Left hindlimb (tissue), 1 donor: ENCODE measurements at regions not wholly inside any gene's neighbourhood (a gene's known extent, or its start where the extent isn't known, plus 50 kb on each side); places are given as distances from the start of the nearest gene placed in this dataset.
"Not testable (repeated sequence)": the region's sequence is repeated elsewhere in the genome, so short reads cannot be mapped to it uniquely, and the experiment has no call there.

Source experiments
- DNase-seq: peaks from one replicate; pipeline ENCODE4 v3.0.0-alpha.2; 2018

DNA sequence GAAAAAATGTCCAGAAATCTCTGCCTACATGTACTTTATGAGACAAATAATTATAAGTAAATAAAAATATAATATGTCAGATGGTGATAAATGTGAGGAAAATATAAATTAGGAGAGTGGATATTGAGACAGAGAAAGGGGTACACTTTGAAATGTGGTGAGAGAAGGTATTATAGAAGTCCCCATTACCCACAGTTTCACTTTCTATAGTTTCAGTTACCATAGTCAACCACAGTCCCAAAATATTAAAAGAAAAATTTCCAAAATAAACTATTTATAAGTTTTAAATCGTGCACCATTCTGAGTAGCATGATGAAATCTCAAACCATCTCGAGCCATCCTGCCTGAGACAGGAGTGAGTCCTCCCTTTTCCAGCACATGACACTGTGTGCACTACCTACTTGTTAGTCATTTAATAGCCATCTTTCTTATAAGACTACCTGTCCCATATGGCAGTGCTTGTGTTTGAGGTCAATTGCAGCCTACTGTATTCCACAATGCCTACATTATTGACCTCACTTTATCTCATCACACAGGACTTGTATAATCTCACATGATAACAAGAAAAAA is 653.7 kb downstream of the DACH1 start:
- DNase-seq, result no peak

DNA sequence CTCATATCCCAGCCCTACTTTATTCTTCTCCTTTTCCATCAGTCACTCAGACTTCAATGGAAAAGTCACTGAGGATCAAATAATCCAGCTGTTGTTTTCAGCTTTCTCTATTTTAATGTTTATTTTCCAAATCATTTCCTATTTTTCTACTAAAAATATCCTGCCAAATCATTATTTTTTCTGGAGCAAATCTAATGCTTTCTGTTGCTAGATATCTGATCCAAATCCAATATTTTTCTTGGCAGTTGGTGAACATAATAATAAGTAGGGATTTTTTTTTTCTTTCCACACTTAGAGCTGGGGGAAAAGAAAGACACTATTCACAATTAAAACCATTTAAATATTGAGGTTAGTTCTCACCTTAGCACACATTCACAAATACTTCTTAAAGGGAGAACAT is 656.1 kb downstream of the DACH1 start:
- DNase-seq, result no peak

DNA sequence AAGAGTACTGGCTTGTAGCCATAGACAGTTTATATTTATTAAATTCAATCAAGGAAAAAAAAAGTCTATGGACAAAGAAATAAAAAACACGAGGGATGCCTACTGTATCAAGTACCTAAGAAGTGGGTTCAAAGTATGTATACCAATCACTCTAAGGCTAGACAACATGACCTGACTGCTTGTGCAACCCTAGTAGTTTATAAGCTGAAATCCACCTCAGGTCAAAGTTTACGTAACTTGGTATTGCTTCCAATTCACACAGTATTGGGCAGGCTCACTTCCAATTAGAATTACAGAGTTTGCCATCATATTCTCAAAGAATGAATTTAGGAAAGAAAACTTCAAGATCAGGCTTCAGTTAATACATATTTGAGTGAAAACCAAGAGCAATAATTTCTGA is 657.8 kb downstream of the DACH1 start:
- DNase-seq, result no peak

DNA sequence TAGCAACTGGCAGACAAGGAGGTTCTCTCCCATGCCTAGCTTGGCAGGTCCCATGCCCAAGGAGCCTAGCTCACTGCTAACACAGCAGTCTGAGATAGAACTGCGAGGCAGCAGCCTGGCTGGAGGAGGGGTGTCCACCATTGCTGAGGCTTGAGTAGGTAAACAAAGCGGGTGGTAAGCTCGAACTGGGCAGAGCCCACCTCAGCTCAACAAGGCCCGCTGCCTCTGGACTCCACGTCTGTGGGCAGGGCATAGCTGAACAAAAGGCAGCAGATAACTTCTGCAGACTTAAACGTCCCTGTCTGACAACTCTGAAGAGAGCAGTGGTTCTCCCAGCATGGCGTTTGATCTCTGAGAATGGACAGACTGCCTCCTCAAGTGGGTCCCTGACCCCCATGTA is 682.4 kb downstream of the DACH1 start:
- DNase-seq, result not testable (repeated sequence)

DNA sequence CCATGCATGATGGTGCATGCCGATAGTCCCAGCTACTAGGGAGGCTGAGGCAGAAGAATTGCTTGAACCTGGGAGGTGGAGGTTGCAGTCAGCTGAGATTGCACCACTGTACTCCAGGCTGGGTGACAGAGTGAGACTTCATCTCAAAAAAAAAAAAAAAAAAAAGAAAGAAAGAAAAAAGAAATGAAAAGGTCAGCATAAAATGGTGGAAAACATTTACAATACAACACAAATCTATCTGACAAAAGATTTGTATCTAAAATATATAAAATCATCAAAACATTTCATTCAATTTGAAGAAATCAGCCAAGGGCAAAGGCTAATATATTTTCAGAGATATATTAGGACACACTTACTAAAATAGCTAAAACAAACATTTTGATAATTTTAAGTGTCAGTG is 683.7 kb downstream of the DACH1 start:
- not testable (repeated sequence) for DNase-seq

DNA sequence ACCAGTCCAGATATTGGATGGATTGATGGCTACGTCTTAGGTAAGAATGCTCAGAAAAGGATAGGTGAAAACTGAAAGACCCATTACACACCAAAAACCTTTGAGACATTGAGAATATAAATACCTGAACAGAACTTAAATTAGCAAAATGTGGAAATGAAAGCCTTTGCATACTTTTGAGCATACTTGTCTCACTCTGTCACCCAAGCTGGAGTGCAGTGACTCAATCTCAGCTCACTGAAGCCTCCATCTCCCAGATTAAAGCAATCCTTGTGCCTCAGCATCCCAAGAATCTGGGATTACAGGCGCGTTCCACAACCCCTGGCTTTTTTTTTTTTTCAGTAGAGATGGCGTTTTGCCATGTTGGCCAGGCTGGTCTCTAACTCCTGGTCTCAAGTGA is 695.3 kb downstream of the DACH1 start:
- DNase-seq, result no peak

DNA sequence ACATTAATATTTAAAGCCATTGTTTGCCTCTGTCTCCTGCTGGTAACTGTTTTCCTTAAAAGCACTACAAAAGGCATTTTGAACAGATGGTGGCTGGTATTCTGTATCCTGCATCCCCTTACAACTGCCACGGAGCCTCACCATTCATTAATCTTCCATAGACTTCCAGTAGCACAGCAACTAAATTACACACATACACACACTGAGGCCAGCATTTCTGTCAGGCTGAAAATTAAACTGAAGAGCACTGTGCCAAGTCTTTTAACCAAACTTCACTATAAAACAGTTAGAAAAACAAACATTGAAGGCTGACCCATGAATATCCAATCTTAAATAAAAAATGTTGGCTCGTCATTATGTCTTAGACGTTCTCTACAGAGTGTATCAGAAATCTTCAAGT is 697.8 kb downstream of the DACH1 start:
- no peak for DNase-seq

DNA sequence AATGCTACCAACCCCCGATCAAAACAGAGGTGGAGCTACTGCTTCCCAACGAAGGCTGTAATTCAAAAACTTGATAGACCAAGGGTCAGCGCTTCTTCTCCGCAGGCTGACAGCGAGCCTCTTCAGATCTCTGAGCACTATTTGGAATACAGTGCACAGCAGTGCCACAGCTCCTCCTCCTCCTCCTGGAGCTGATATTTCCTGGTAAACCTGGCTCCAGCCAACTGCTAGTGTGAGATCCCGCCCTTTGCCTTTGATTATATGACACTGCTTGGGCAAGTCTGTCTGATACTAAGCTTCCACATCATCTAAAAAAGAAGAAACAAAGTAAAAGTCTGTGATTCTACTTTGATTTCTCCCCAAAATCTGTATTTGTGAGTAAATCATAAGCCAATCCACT is 710.5 kb downstream of the DACH1 start:
- DNase-seq, result no peak

DNA sequence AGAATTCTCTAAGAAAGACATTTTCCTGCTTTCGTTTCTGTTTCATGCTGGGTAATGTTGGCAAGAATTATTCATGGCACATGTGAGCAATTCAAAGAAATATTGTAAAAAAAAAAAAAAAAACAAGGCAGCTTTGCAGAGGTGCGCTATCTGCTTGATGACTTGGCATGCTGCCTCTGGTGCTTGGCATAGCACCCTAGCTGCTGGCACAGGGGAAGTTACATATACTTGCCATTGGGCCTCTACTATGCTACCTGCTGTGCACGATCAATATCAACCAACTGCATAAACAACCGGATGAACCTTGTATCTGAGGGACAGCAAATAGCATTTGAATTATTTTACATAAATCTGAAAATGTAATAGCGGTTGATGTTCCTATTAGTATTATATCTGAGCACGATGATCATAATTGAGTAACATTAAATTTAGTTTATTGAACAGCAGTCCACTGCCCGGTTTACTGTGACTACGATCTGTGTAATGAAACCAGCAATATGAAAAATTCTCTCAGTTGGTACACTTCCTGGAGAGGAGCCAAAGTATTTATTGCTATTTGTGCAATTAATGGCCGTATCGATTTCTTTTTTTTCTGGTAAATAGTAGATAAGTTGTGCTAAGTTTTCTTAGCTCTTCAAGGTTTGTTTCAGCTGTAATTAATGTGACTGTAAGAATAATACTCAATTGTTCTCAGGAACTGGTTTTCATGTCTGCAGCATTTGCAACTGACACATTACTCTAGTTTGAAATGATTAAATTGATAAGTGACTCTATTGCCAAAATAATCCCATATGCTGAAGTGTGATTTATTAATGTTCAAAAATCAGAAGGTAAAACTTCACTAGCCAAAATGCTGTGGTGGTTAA is 717.3 kb downstream of the DACH1 start:
- no peak for DNase-seq

DNA sequence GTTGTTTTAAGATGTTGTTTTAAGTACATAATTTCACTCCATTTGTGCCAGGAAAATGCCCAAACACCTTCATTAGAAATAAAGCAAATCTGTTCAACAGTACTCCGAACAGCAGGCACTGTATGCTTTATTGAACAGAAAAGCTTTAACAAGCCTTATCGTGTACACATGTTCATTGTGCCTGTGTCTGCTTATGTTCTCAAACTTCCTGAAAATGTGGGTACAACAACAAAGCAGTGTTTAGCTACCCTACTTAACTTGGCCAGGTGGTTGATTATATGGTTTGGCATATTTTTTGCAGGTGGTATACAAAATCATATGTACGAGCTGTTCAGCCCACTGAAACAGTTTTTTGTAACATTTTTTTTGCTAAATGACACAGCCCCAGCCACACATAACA is 718.0 kb downstream of the DACH1 start:
- DNase-seq, result no peak

DNA sequence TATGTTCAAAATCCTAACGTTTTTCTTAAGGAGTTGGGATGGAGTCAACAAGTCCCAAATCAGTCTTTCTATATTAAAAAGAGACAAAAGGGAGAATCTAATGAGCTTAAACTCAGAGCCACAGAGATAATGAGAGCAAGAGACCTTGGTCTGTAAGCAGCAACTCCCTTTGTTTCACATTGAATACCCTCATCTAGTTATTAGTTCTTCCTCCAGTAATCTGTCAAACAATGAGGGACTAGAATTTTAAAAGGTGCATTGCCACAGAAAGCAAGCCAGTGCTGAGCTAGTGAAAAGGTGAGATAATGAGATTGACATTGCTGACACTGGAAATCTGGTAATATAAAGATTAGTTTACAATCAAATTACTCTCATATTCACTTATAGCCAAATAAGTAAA is 718.6 kb downstream of the DACH1 start:
- no peak for DNase-seq

DNA sequence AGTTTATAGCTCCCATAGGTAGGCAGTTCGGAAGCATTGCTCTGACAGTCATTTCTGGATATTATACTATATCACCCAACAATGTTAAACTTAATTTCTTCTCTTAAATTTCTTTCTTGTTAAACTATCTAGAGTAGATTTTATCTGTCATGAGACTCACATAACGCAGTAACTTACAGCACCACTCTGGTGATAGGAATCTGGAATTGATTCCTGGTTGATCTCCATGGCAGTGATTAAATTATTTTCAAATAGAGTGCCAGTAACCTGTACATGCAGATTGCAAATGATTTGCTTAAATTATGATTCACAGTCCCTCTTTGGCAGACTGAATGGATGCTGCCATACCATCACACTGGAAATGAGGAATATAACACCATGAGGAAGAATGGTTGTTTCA is 722.1 kb downstream of the DACH1 start:
- DNase-seq, result no peak

DNA sequence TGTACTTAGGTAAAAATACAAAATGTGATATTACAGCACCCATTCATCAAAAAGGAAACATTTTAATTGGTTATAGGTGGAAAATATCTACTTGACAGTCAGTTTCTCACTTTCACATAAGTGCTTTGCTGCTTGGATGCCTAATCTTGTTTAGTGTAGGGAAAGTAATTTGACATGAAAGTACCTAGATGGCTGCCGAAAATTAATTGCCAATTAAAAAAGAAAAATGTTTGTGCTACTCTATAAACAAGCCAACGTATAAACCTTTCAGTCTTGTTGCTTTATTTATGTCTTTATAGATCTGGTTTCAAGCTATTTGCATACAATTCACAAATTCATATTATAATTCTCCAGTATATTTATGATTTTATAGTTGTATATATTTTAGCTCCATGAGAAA is 729.9 kb downstream of the DACH1 start:
- no peak for DNase-seq

DNA sequence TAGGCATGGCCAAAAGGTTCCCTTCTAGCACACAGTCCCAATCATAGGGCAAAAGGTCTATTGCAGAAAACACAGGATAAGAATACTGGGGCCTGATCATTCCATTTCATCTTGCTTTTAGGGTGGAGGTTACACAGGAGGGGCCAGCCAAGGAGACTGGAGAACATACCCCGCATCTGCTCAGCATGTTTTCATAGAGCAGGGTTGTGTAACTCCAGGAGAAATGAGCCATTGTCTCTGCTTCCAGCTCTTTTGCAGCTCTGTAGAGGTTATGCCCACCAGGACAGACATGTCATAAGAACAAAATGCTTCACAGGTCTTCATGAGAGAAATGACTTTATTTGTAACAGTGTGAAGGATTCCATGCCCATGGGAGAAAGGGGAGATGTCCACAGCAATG is 742.8 kb downstream of the DACH1 start:
- no peak for DNase-seq

DNA sequence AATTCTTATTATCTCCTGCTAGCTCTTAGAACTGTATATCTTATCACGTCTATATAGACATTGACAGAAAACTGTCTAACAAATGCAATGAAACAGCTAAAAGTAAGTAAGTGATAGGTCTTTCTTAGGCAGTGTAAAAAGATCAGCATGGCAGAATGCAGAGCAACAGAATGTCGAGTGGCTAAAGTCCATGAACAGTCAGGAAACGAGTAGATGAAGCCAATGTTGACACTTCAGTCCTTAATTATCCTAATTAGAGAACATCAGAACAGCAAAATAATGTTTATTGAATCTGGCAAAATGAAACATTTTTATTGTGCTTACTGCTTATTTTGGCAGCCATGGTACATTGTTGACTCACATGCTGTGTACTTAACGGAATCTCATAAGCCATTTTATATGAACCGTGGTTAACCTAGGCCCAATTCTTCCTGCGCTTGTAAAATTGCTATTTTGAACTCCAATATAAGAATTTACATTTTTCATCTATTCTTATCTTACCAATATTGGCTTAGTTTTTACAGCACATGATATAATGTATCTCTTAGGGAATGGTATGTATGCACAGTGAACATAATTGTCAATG is 748.1 kb downstream of the DACH1 start:
- no peak for DNase-seq

DNA sequence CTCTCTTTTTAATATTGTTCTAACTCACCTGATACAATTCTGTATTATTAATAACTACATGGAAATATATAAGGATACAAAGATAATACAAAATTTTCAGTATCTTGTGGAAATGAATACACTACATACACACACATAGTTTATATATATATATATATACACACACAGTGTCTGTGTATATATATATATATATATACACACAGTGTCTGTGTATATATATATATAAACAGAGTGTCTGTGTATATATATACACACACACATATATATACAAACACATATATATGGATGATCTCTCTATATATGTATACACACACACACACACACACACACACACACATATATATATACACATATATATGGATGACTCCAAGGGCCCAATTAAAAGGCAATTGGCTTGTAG is 749.1 kb downstream of the DACH1 start:
- DNase-seq, result no peak

DNA sequence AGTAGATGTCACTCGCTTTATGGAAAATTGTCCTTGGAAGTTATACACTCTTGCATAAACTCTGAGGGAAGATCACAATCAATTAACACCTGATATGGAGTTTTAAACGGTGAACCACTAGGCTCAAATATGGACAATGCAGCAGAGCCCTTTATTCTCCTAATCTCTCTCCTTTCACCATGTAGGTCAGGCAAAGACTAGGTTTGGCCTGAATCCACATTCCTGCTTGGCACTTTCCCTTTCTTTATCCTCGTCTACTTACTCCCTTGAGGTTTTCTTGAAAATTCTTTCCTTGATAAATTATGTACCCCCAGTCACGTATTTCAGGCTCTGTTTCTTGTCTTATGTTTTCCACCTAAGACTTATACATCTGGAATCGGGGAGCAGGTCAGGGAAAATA is 751.7 kb downstream of the DACH1 start:
- no peak for DNase-seq

DNA sequence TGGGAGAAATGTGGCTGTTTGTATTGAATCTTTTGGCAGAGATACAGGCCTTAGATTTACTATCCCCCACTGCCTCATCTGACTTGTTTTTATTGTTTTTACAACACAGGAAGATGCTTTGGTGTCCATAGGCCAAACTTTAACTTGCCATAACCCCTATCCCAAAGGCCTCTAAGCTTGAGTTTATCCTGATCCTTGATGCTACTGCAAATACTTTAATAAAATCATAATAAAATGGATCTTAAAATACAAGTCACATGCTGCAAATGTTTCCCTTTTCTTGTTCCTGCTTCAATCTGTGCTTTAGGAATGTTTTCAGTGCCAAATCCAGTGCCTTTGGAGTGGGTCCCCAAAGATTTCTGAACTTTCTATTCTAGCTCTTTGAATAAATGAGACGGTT is 770.6 kb downstream of the DACH1 start:
- peak; percentile 34 for DNase-seq

DNA sequence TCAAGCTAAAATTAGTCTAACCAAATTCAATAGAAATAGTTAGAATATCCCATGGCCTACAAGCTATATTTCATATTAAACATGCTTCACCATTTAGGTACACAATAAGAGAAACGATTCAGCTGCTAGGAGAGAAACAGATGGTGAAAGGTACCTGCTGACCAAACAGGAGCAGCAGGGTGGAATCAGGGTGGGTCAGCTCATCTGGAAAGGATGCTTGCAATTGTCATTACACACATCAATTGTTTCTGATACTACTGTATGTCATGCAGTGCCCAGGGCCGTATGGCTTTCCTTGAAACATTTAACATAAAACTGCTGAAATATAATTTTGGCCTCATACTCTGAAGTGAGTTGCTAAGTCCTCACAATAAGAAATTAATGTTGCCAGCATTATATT is 776.0 kb downstream of the DACH1 start:
- no peak for DNase-seq

DNA sequence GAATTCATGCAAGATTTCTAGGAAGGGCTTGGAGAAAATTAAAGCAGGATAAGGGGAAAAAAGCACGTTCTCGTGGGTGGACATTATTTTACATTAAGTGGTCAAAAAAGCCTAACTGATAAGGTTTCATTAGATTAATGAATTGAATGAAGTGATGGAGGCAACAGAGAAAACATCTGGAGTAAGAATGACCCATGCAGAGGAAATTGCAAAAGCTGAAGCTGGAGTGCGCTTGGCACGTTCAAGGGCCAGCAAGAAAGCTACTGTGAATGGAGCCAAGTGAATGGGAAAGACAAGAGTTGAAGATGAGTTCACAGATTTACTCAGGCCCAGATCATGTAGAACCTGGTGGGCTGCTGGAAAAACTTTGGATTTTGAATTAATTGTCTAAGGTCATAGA is 777.9 kb downstream of the DACH1 start:
- no peak for DNase-seq

DNA sequence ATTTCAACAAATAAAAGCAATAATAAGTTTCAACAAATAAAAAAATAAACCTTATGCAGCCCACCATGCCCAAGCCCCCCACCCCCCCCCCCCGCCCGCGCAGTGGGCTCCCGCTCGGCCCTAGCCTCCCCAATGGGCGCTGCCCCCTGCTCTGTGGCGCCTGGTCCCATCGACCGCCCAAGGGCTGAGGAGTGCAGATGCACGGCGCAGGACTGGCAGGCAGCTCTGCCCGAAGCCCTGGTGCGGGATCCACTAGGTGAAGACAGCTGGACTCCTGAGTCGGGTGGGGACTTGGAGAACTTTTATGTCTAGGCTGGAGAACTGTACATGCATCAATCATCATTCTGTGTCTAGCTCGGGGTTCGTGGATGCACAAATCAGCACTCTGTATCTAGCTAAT is 779.6 kb downstream of the DACH1 start:
- no peak for DNase-seq

DNA sequence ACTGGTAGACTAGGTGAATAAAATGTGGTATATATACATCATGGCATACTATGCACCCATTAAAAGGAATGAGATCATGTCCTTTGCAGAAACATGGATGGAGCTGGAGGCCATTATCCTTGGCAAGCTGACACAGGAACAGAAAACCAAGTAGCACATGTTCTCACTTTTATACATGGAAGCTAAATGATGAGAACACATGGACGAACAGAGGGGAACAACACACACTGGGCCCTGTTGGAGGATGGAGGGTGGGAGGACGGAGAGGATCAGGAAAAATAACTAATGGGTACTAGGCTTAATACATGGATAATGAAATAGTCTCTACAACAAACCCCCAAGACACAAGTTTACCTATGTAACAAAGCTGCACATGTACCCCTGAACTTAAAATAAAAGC is 780.0 kb downstream of the DACH1 start:
- no peak for DNase-seq

DNA sequence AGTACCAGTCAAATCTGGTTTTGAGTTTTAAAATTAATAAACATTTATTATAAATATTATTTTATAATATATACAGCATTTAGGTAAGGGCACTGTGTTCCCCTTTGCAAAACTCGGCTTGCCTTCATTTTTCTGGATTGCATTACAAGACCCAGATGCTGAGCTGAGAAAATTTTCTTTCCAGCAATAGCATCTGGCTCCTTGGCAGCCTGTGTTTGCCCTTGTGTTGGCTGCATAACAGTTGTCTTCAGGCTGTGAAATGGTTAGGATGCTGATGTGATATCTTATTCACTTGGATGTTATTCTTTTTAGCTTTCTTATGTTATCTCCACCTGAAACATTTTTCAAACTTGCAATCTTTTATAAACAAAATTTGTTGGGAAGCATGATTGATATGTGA is 784.4 kb downstream of the DACH1 start:
- DNase-seq, result no peak

DNA sequence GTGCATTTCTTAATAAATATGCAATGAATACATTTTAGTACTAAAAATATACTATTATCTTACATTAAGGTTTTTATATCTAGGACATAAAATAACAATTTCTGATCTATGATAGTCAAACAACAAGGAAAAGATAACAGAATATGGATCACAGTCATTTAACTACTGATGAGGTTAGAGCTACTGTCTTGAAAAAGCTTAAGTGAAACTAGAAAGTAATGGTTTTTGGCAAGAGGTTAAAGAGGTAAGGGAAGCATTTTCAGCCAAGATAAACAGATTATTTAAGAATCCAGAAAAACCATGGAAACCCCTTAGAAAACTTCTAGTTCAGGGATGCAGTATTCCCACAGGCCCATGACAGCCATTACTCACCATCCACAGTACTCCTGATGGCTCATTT is 787.4 kb downstream of the DACH1 start:
- no peak for DNase-seq

DNA sequence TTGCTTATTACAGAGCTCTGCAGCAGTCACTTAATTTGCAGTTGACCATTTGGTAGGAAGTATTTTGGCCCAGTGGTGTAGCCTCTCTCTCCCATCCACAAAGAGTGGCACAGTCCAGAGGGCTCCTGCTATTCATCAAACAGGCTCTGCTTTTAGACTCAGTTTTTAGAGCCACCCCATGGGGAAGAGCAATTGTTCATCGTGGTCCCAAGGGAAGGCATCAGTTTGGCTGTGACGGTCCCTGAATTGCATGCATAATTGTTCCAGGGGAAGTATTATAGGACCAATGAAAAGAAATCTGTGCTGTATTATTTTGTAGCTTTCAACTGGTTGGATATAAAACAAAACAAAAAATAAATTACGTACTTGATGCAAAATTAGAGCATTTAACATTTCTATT is 799.0 kb downstream of the DACH1 start:
- DNase-seq, result no peak
